ENCODE measurements at regions not wholly inside any gene's neighbourhood (a gene's known extent, or its start where the extent isn't known, plus 50 kb on each side); places are given as distances from the start of the nearest gene placed in this dataset.
A peak's percentile ranks its signal among the peaks of the same experiment; 100 is the strongest.

- Histone ChIP-seq H3K4me2 (no peak overlapping the region), H3K79me2 (ENCODE audit: insufficient read depth) (no peaks in the 10 kb centered on the region)
- CTCF ChIA-PET: interaction anchor here (1.1 to 1.9 kb wide), 2 partner anchors 16 to 368 kb away, joined by 3 to 14 read pairs; no protein-coding TSS in a partner anchor
Observed at GRCh38 chr12:85441025-85441424, 161.0 kb downstream of the ALX1 start.

GRCh38 chr12:85441741-85442140, 161.7 kb downstream of the ALX1 start:
- Histone ChIP-seq H3K9me3 (no peaks in the 10 kb centered on the region), H3K36me3 (replicated peaks in 1 of 2; ENCODE audit: control insufficient read depth in 1 of 2, insufficient read depth in 2 of 2, low read length in 1 of 2) (no peaks in the 10 kb centered on the region), H2AFZ (ENCODE audit: low read depth) (no peak overlapping the region), H3K9me2 (no peaks in the 10 kb centered on the region), H4K20me1 (ENCODE audit: insufficient read depth) (no peaks in the 10 kb centered on the region), H3F3A (replicated peaks; ENCODE audit: insufficient read depth) (no peaks in the 10 kb centered on the region), H3K79me2 (ENCODE audit: insufficient read depth) (no peaks in the 10 kb centered on the region), H3K4me1 (ENCODE audit: control insufficient read depth in 1 of 2, insufficient read depth in 2 of 2, low read depth in 1 of 2, low read length in 1 of 2) (no peaks in the 10 kb centered on the region; a peak in 1 of 4 replicates), H3K4me2 (no peak overlapping the region), H3K4me3 (ENCODE audit: low read depth in 2 of 2, low read length in 1 of 2) (no peak overlapping the region), H3K9ac (no peak overlapping the region), H3K27ac (ENCODE audit: low read depth in 2 of 2, low read length in 1 of 2) (no peak overlapping the region), H3K27me3 (ENCODE audit: insufficient read depth) (no peaks in the 10 kb centered on the region)
- peak; percentile 14 for DNase-seq
- peak; percentile 65 for TF ChIP-seq RAD21 (IDR thresholded peaks at IDR 0.05; ENCODE audit: low read length)
- peak; percentile 49 for TF ChIP-seq SMC3 (IDR thresholded peaks at IDR 0.05; ENCODE audit: low read depth, low read length)
- TF ChIP-seq RFX5 (IDR thresholded peaks at IDR 0.05; ENCODE audit: low read length): no peak
- peak; percentile 49 for TF ChIP-seq CTCF (IDR thresholded peaks at IDR 0.05)
- POLR2A ChIA-PET: no interaction called here
- WGBS (ENCODE audit: low lambda C conversion rate): 69% methylated on average over 1 of the region's 1 CpG
- CTCF ChIA-PET: interaction anchor here (0.6 to 1.9 kb wide), 5 partner anchors 12 to 364 kb away, joined by 3 to 14 read pairs (median 3); no protein-coding TSS in a partner anchor

More at GRCh38 chr12:85441025-85441424, 161.0 kb downstream of the ALX1 start:
- TF ChIP-seq TCF12 (IDR thresholded peaks at IDR 0.05): no peak
- no peak for TF ChIP-seq CHD2 (IDR thresholded peaks at IDR 0.05; ENCODE audit: low read length, partially characterized antibody)
- TF ChIP-seq GATA2 (CRISPR knock-in tag; IDR thresholded peaks at IDR 0.05): no peak
- TF ChIP-seq JUND (IDR thresholded peaks at IDR 0.05): no peak
- no peak for TF ChIP-seq MEF2A (IDR thresholded peaks at IDR 0.05; ENCODE audit: borderline replicate concordance, low read depth)
- no peak for TF ChIP-seq FOSL2 (IDR thresholded peaks at IDR 0.05; ENCODE audit: borderline replicate concordance, low read depth)
- no peak for TF ChIP-seq ZBTB33 (IDR thresholded peaks at IDR 0.05; ENCODE audit: borderline replicate concordance, low read depth)
- TF ChIP-seq GABPA (IDR thresholded peaks at IDR 0.05; ENCODE audit: low read depth): no peak
- TF ChIP-seq SMC3 (IDR thresholded peaks at IDR 0.05; ENCODE audit: low read depth, low read length): no peak
- Histone ChIP-seq H3F3A (replicated peaks; ENCODE audit: insufficient read depth) (no peaks in the 10 kb centered on the region), H3K27me3 (ENCODE audit: insufficient read depth) (no peaks in the 10 kb centered on the region), H3K4me3 (ENCODE audit: low read depth in 2 of 2, low read length in 1 of 2) (no peak overlapping the region), H3K4me1 (ENCODE audit: control insufficient read depth in 1 of 2, insufficient read depth in 2 of 2, low read depth in 1 of 2, low read length in 1 of 2) (no peaks in the 10 kb centered on the region; a peak in 1 of 4 replicates), H4K20me1 (ENCODE audit: insufficient read depth) (no peaks in the 10 kb centered on the region), H3K9me3 (no peaks in the 10 kb centered on the region), H3K9ac (no peak overlapping the region), H3K36me3 (replicated peaks in 1 of 2; ENCODE audit: control insufficient read depth in 1 of 2, insufficient read depth in 2 of 2, low read length in 1 of 2) (no peaks in the 10 kb centered on the region), H3K9me2 (no peaks in the 10 kb centered on the region), H2AFZ (ENCODE audit: low read depth) (no peak overlapping the region), H3K27ac (ENCODE audit: low read depth in 2 of 2, low read length in 1 of 2) (no peak overlapping the region)
- 54% methylated on average over 3 of the region's 3 CpGs for WGBS (ENCODE audit: low lambda C conversion rate)
- no peak for DNase-seq
- POLR2A ChIA-PET: no interaction called here
